ENCODE measurements at regions not wholly inside any gene's neighbourhood (a gene's known extent, or its start where the extent isn't known, plus 50 kb on each side); places are given as distances from the start of the nearest gene placed in this dataset.

- H3K4me3 ChIP-seq: no peak overlapping the region
- no peaks in the 10 kb centered on the region for H3K9me3 ChIP-seq
- intact Hi-C loops (cut with DNase I): loop anchor here in 1 of 10 donors (10.0 kb wide), 1 partner anchor 396 kb away; no protein-coding TSS in a partner anchor
- DNase-seq (no peak), ATAC-seq (no peak)
- H3K36me3 ChIP-seq: no peaks in the 10 kb centered on the region
- 85 to 86% methylated on average over 3 of the region's 3 CpGs for WGBS, 2 donors
- no peak for TF ChIP-seq CTCF (IDR thresholded peaks at IDR 0.05)
- no peaks in the 10 kb centered on the region for H3K27me3 ChIP-seq
- H3K27ac ChIP-seq: no peak overlapping the region
- H3K4me1 ChIP-seq: peaks cover 0 to 7% (median 0%) of the 10 kb centered on the region in 9 donors
Observed at GRCh38 chr13:86878781-86879180, 792.4 kb upstream of the SLITRK5 start.

- Histone ChIP-seq H3K36me3 (no peaks in the 10 kb centered on the region), H3K27ac (no peak overlapping the region), H3K4me3 (no peak overlapping the region), H3K9me3 (peaks cover 0 to 4% (median 0%) of the 10 kb centered on the region in 11 donors), H3K4me1 (peaks cover 0 to 7% (median 0%) of the 10 kb centered on the region in 9 donors), H3K27me3 (no peaks in the 10 kb centered on the region)
- 25 to 32% methylated on average over 2 of the region's 2 CpGs for WGBS, 2 donors
- no peak for DNase-seq
- no peak for ATAC-seq
- no peak for TF ChIP-seq CTCF (IDR thresholded peaks at IDR 0.05)
- intact Hi-C loops (cut with DNase I): no loop called here
Observed at GRCh38 chr13:86881390-86881789, 789.8 kb upstream of the SLITRK5 start.

- WGBS, 2 donors: 82 to 85% methylated on average over 5 of the region's 5 CpGs
- H3K4me3 ChIP-seq: no peak overlapping the region
Observed at GRCh38 chr13:86882107-86882506, 789.1 kb upstream of the SLITRK5 start.

GRCh38 chr13:86882835-86883234 is 788.3 kb upstream of the SLITRK5 start:
- DNase-seq: peak in 1 of 2 donors; percentile 4
- intact Hi-C loops (cut with DNase I): no loop called here
- no peaks in the 10 kb centered on the region for H3K27me3 ChIP-seq

More at GRCh38 chr13:86882107-86882506, 789.1 kb upstream of the SLITRK5 start:
- no peak for TF ChIP-seq CTCF (IDR thresholded peaks at IDR 0.05)
- Histone ChIP-seq H3K27me3 (no peaks in the 10 kb centered on the region), H3K27ac (no peak overlapping the region), H3K4me1 (peaks cover 0 to 7% (median 0%) of the 10 kb centered on the region in 9 donors), H3K36me3 (no peaks in the 10 kb centered on the region), H3K9me3 (peaks cover 0 to 6% (median 0%) of the 10 kb centered on the region in 11 donors)
- no peak for DNase-seq
- intact Hi-C loops (cut with DNase I): no loop called here
- no peak for ATAC-seq

More at GRCh38 chr13:86882835-86883234, 788.3 kb upstream of the SLITRK5 start:
- 33 to 46% methylated on average over 3 of the region's 3 CpGs for WGBS, 2 donors
- Histone ChIP-seq H3K4me3 (no peak overlapping the region), H3K36me3 (no peaks in the 10 kb centered on the region), H3K9me3 (peaks cover 0 to 6% (median 0%) of the 10 kb centered on the region in 11 donors), H3K27ac (no peak overlapping the region), H3K4me1 (peaks cover 0 to 7% (median 0%) of the 10 kb centered on the region in 9 donors)
- TF ChIP-seq CTCF (IDR thresholded peaks at IDR 0.05): no peak
- ATAC-seq: peak in 3 of 8 donors; percentile 45 to 77 (median 70)
